ENCODE measurements at regions not wholly inside any gene's neighbourhood (a gene's known extent, or its start where the extent isn't known, plus 50 kb on each side); places are given as distances from the start of the nearest gene placed in this dataset.

GRCh38 chr6:147627411-147627810 is 118.9 kb downstream of the SAMD5 start:
- TF ChIP-seq CTCF (IDR thresholded peaks at IDR 0.05; ENCODE audit: borderline replicate concordance, extremely low read depth, low read length, poor library complexity, severe bottlenecking) = no peak
- no peak for TF ChIP-seq EZH2 (IDR thresholded peaks at IDR 0.05; ENCODE audit: borderline replicate concordance, low read depth, low read length, severe bottlenecking)
